ENCODE measurements at regions not wholly inside any gene's neighbourhood (a gene's known extent, or its start where the extent isn't known, plus 50 kb on each side); places are given as distances from the start of the nearest gene placed in this dataset. TPM values are rescaled to one million over a fixed set of nuclear protein-coding genes. Genes with fewer than 3 reads are reported as not detected.
"Not testable (repeated sequence)": the region's sequence is repeated elsewhere in the genome, so short reads cannot be mapped to it uniquely, and the experiment has no call there.

DNA sequence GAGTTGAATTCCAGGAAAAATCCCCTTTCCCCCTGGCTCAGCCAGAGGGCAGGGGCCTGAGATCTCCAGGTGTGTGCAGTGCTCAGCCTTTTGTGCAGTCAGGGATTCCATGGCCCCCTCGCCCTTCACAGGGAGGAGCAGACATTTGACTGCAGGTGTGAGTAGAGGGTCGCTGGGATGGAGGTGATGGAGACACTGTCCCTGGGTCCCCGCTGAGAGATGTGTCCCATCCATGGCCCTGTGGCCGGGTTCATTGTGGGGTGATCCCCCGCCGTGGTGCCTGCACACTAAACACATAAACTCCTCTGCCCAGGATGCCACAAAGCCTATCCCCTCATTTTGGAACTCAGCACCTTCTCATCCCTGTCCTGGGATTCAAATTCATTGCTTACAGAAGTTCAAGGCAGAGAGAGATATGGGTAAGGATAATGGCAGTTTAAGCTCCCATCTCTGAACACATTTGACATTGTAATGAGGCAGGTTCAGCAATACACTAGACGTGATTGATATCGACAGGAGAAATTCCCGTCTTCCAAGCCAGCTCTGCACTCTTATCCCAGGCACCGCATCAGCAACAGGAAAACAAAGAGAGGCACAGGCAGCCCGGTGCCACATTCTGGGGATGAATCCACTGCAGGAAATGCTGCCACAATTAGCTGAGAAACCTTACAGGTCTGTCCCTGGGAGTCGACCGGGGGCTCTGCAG, 55.3 kb upstream of the SFSWAP start:
- not testable (repeated sequence) for DNase-seq; H3K4me3 ChIP-seq (ENCODE audit: low read length); H3K36me3 ChIP-seq (ENCODE audit: insufficient read depth, low read length); H3K27me3 ChIP-seq (ENCODE audit: low read length); H3K4me2 ChIP-seq (ENCODE audit: low read depth, low read length, poor library complexity, severe bottlenecking); H3K9me2 ChIP-seq (replicated peaks; ENCODE audit: insufficient read depth, low read length); H3K27ac ChIP-seq (ENCODE audit: low read length); H2AFZ ChIP-seq (ENCODE audit: low read length); H3K79me2 ChIP-seq (ENCODE audit: low read length); H3K9ac ChIP-seq (ENCODE audit: low read length); H4K20me1 ChIP-seq (ENCODE audit: insufficient read depth, low read depth, low read length); H3K4me1 ChIP-seq (ENCODE audit: low read length); H3K9me3 ChIP-seq (ENCODE audit: low read length)

DNA sequence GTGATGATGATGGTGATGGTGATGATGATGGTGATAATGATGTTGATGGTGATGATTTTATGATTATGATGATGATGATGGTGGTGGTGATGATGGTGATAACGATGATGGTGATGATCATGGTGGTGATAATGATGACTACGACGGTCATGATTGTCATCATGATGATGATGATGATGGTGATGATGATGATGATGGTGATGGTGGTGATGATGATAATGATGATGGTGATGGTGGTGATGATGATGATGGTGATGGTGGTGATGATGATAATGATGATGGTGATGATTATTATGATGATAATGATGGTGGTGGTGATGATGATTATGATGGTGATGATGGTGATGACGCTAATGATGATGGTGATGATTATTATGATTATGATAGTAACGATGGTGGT, 54.1 kb upstream of the SFSWAP start:
- DNase-seq; H3K4me1 ChIP-seq (ENCODE audit: low read length); H3K27ac ChIP-seq (ENCODE audit: low read length); H3K9me3 ChIP-seq (ENCODE audit: low read length); H4K20me1 ChIP-seq (ENCODE audit: insufficient read depth, low read depth, low read length); H3K9me2 ChIP-seq (replicated peaks; ENCODE audit: insufficient read depth, low read length); H3K36me3 ChIP-seq (ENCODE audit: insufficient read depth, low read length); H3K4me2 ChIP-seq (ENCODE audit: low read depth, low read length, poor library complexity, severe bottlenecking); H3K79me2 ChIP-seq (ENCODE audit: low read length); H3K4me3 ChIP-seq (ENCODE audit: low read length); H3K27me3 ChIP-seq (ENCODE audit: low read length); H2AFZ ChIP-seq (ENCODE audit: low read length); H3K9ac ChIP-seq (ENCODE audit: low read length): not testable (repeated sequence)

DNA sequence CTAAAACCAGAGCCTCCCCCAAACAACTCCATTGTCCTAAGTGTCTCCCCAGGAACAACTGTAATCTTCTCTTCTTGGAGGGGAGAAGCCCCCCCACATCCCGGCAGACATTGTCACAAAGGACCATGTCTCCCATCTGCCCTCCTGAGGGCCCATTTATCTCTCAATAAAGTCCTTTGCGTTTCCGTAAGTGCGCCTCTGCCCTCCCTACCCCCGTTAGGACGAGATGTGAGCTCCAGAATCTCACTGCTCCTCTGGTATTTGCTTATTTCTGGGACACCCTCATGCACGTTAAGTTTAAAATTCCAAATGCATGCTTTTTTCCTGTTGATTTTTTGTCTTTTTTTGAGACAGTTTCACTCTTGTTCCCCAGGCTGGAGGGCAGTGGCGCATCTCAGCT, 52.3 kb upstream of the SFSWAP start:
- not testable (repeated sequence) for H3K4me1 ChIP-seq (ENCODE audit: low read length); H3K79me2 ChIP-seq (ENCODE audit: low read length); H3K36me3 ChIP-seq (ENCODE audit: insufficient read depth, low read length); DNase-seq; H4K20me1 ChIP-seq (ENCODE audit: insufficient read depth, low read depth, low read length); H3K27ac ChIP-seq (ENCODE audit: low read length); H2AFZ ChIP-seq (ENCODE audit: low read length); H3K9me3 ChIP-seq (ENCODE audit: low read length); H3K9me2 ChIP-seq (replicated peaks; ENCODE audit: insufficient read depth, low read length); H3K27me3 ChIP-seq (ENCODE audit: low read length); H3K4me3 ChIP-seq (ENCODE audit: low read length); H3K9ac ChIP-seq (ENCODE audit: low read length); H3K4me2 ChIP-seq (ENCODE audit: low read depth, low read length, poor library complexity, severe bottlenecking)

DNA sequence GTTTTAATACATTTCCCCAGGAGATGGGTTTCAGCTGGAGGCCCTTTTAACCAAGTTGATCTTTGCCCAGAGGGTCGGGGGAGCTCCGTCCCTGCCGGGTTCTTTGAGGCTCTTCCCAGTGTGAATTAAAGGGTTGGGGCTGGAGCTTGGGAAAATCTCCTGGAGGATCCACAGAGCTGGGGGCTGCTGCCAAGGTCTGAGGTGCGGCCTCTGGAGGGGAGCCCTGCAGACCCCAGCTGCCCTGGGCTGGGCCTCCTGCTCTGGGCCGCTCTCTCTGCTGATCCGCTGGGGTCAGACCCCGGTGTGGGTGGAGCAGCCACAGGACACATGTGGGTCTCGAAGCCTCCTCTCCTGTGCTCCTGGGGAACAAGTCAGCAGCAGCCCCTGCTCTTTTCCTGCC, 51.4 kb upstream of the SFSWAP start:
- not testable (repeated sequence) for H3K9me3 ChIP-seq (ENCODE audit: low read length); H3K4me3 ChIP-seq (ENCODE audit: low read length); H3K79me2 ChIP-seq (ENCODE audit: low read length); DNase-seq; H3K27ac ChIP-seq (ENCODE audit: low read length); H3K4me2 ChIP-seq (ENCODE audit: low read depth, low read length, poor library complexity, severe bottlenecking); H3K27me3 ChIP-seq (ENCODE audit: low read length); H3K4me1 ChIP-seq (ENCODE audit: low read length); H2AFZ ChIP-seq (ENCODE audit: low read length); H4K20me1 ChIP-seq (ENCODE audit: insufficient read depth, low read depth, low read length); H3K9me2 ChIP-seq (replicated peaks; ENCODE audit: insufficient read depth, low read length); H3K9ac ChIP-seq (ENCODE audit: low read length); H3K36me3 ChIP-seq (ENCODE audit: insufficient read depth, low read length)

- H3K4me2 ChIP-seq (ENCODE audit: low read depth, low read length, poor library complexity, severe bottlenecking); H3K27me3 ChIP-seq (ENCODE audit: low read length); H3K9me2 ChIP-seq (replicated peaks; ENCODE audit: insufficient read depth, low read length); H3K4me1 ChIP-seq (ENCODE audit: low read length); H3K9me3 ChIP-seq (ENCODE audit: low read length); H3K36me3 ChIP-seq (ENCODE audit: insufficient read depth, low read length); H2AFZ ChIP-seq (ENCODE audit: low read length); H4K20me1 ChIP-seq (ENCODE audit: insufficient read depth, low read depth, low read length); H3K79me2 ChIP-seq (ENCODE audit: low read length); H3K9ac ChIP-seq (ENCODE audit: low read length); H3K27ac ChIP-seq (ENCODE audit: low read length); H3K4me3 ChIP-seq (ENCODE audit: low read length); DNase-seq: not testable (repeated sequence)
These were observed 50.9 kb upstream of the SFSWAP start for GRCh38 chr12:131659976-131660375.

- not testable (repeated sequence) for H3K36me3 ChIP-seq (ENCODE audit: insufficient read depth, low read length); H4K20me1 ChIP-seq (ENCODE audit: insufficient read depth, low read depth, low read length); H3K9ac ChIP-seq (ENCODE audit: low read length); H3K4me1 ChIP-seq (ENCODE audit: low read length); H3K27me3 ChIP-seq (ENCODE audit: low read length); H3K79me2 ChIP-seq (ENCODE audit: low read length); H3K9me3 ChIP-seq (ENCODE audit: low read length); H3K9me2 ChIP-seq (replicated peaks; ENCODE audit: insufficient read depth, low read length); H3K4me3 ChIP-seq (ENCODE audit: low read length); H2AFZ ChIP-seq (ENCODE audit: low read length); H3K4me2 ChIP-seq (ENCODE audit: low read depth, low read length, poor library complexity, severe bottlenecking); DNase-seq; H3K27ac ChIP-seq (ENCODE audit: low read length)
These were observed 50.5 kb upstream of the SFSWAP start for GRCh38 chr12:131660401-131660800.

Small RNA genes lying in the stretch of these regions (small RNA-seq; reads per million reads assigned to genes)
- gene AC140063.1 (not detected), gene RNA5SP376 (not detected)

Data from Karpas-422 (cell line).